H9 (cell line): ENCODE measurements at regions not wholly inside any gene's neighbourhood (a gene's known extent, or its start where the extent isn't known, plus 50 kb on each side); places are given as distances from the start of the nearest gene placed in this dataset.

Source experiments
- DNase-seq: peaks from one replicate; pipeline ENCODE4 v3.0.0-alpha.2; 2017
- H2AFZ ChIP-seq: one replicate; pipeline ENCODE4 v1.6.1; 2013; ENCODE audit warnings: mild to moderate bottlenecking, low read length, control low read depth, moderate library complexity
- H2AK5ac ChIP-seq: 2 replicates; pipeline ENCODE4 v1.6.1; 2013; ENCODE audit warnings: low read length, control low read depth, mixed read lengths; ENCODE audit not compliant: insufficient read length
- H2BK120ac ChIP-seq: one replicate; pipeline ENCODE4 v1.6.1; 2013; ENCODE audit warnings: low read depth, mild to moderate bottlenecking, low read length, control low read depth, inconsistent platforms; ENCODE audit not compliant: poor library complexity, severe bottlenecking
- H2BK12ac ChIP-seq: 2 replicates; pipeline ENCODE4 v1.6.1; 2013; ENCODE audit warnings: low read length, control low read depth, mixed read lengths, low read depth; ENCODE audit not compliant: insufficient read length
- H2BK15ac ChIP-seq: 2 replicates; pipeline ENCODE4 v1.6.1; 2013; ENCODE audit warnings: low read depth, low read length, control low read depth
- H2BK20ac ChIP-seq: one replicate; pipeline ENCODE4 v1.6.1; 2013; ENCODE audit warnings: low read depth, mild to moderate bottlenecking, low read length, control low read depth, inconsistent platforms; ENCODE audit not compliant: poor library complexity, severe bottlenecking
- H2BK5ac ChIP-seq: 2 replicates; pipeline ENCODE4 v1.6.1; 2013; ENCODE audit warnings: low read length, control low read depth, mixed read lengths; ENCODE audit not compliant: insufficient read length
- H3K14ac ChIP-seq: 2 replicates; pipeline ENCODE4 v1.6.1; 2013; ENCODE audit warnings: low read length, control low read depth; ENCODE audit not compliant: insufficient read depth
- H3K18ac ChIP-seq: 2 replicates; pipeline ENCODE4 v1.6.1; 2013; ENCODE audit warnings: low read depth, mild to moderate bottlenecking, mixed read lengths, low read length, control low read depth; ENCODE audit not compliant: insufficient read length
- H3K23ac ChIP-seq: 2 replicates; pipeline ENCODE4 v1.6.1; 2013; ENCODE audit warnings: low read length, control low read depth, mixed read lengths, low read depth; ENCODE audit not compliant: insufficient read length
- H3K23me2 ChIP-seq: 2 replicates; pipeline ENCODE4 v1.6.1; 2013; ENCODE audit warnings: low read depth, mild to moderate bottlenecking, mixed read lengths, low read length, control low read depth; ENCODE audit not compliant: insufficient read length, poor library complexity, severe bottlenecking
- H3K27ac ChIP-seq: 2 replicates; pipeline ENCODE4 v1.5.1; 2013; ENCODE audit warnings: low read length, control low read depth, mixed read lengths, low read depth; ENCODE audit not compliant: insufficient read length
- H3K27me3 ChIP-seq: 2 replicates; pipeline ENCODE4 v1.6.1; 2013; ENCODE audit warnings: low read length, control low read depth, inconsistent platforms; ENCODE audit not compliant: insufficient read depth
- H3K4ac ChIP-seq: 2 replicates; pipeline ENCODE4 v1.6.1; 2013; ENCODE audit warnings: low read depth, mild to moderate bottlenecking, control low read depth, inconsistent platforms, low read length, moderate library complexity
- H3K4me1 ChIP-seq: 2 replicates; pipeline ENCODE4 v1.6.1; 2013; ENCODE audit warnings: low read length, control low read depth, inconsistent platforms; ENCODE audit not compliant: insufficient read depth
- H3K4me2 ChIP-seq: 2 replicates; pipeline ENCODE4 v1.6.1; 2013; ENCODE audit warnings: low read length, control low read depth, mixed read lengths; ENCODE audit not compliant: insufficient read length, insufficient read depth
- H3K56ac ChIP-seq: 2 replicates; pipeline ENCODE4 v1.6.1; 2013; ENCODE audit warnings: low read depth, mild to moderate bottlenecking, mixed read lengths, low read length, control low read depth; ENCODE audit not compliant: insufficient read length
- H3K79me1 ChIP-seq: 2 replicates; pipeline ENCODE4 v1.6.1; 2013; ENCODE audit warnings: low read depth, mild to moderate bottlenecking, moderate library complexity, low read length, control low read depth, inconsistent platforms; ENCODE audit not compliant: insufficient read depth, poor library complexity, severe bottlenecking
- H3K79me2 ChIP-seq: 2 replicates; pipeline ENCODE4 v1.6.1; 2013; ENCODE audit warnings: low read length, control low read depth, inconsistent platforms; ENCODE audit not compliant: insufficient read depth
- H3K9ac ChIP-seq: 2 replicates; pipeline ENCODE4 v1.6.1; 2013; ENCODE audit warnings: low read length, control low read depth, mixed read lengths; ENCODE audit not compliant: insufficient read length; ENCODE audit errors: extremely low read depth
- H3K9me3 ChIP-seq: one replicate; pipeline ENCODE4 v1.6.1; 2013; ENCODE audit warnings: low read depth, low read length, inconsistent platforms; ENCODE audit not compliant: control insufficient read depth
- H3T11ph ChIP-seq: one replicate; pipeline ENCODE4 v1.6.1; 2013; ENCODE audit warnings: mild to moderate bottlenecking, low read length, control low read depth, inconsistent platforms
- H4K20me1 ChIP-seq: one replicate; pipeline ENCODE4 v1.6.1; 2013; ENCODE audit not compliant: control insufficient read depth, insufficient read length, insufficient read depth
- H4K5ac ChIP-seq: 2 replicates; pipeline ENCODE4 v1.6.1; 2013; ENCODE audit warnings: low read depth, mild to moderate bottlenecking, mixed read lengths, low read length, control low read depth; ENCODE audit not compliant: insufficient read length
- H4K8ac ChIP-seq: replicated peaks from 2 replicates; pipeline ENCODE4 v1.6.1; 2013; ENCODE audit warnings: low read length, control low read depth, mixed read lengths, low read depth; ENCODE audit not compliant: insufficient read length
- H4K91ac ChIP-seq: 2 replicates; pipeline ENCODE4 v1.6.1; 2013; ENCODE audit warnings: low read depth, mild to moderate bottlenecking, moderate library complexity, mixed read lengths, low read length, control low read depth; ENCODE audit not compliant: insufficient read length
- H3K27ac Mint-ChIP-seq, 3 experiments: 2 replicates in 2 of 3; 3 replicates in 1 of 3; pipeline ENCODE4 v1.8.0; 2020 to 2021; ENCODE audit warnings: mixed read lengths in 3 of 3, mild to moderate bottlenecking in 1 of 3, moderate library complexity in 1 of 3
- H3K27me3 Mint-ChIP-seq: 2 replicates; pipeline ENCODE4 v1.8.0; 2021; ENCODE audit warnings: low read depth, mild to moderate bottlenecking, moderate library complexity, mixed read lengths
- H3K36me3 Mint-ChIP-seq, 3 experiments: 2 replicates in 2 of 3; 3 replicates in 1 of 3; pipeline ENCODE4 v1.8.0; 2020 to 2021; ENCODE audit warnings: low read depth in 3 of 3, mixed read lengths in 3 of 3; ENCODE audit not compliant: insufficient read depth in 1 of 3
- H3K4me1 Mint-ChIP-seq, 2 experiments: 2 replicates each; pipeline ENCODE4 v1.8.0; 2020; ENCODE audit warnings: mixed read lengths in 2 of 2
- H3K4me3 Mint-ChIP-seq, 2 experiments: 2 replicates in 1 of 2; 3 replicates in 1 of 2; pipeline ENCODE4 v1.8.0; 2020 to 2021; ENCODE audit warnings: mild to moderate bottlenecking in 2 of 2, mixed read lengths in 2 of 2, moderate library complexity in 1 of 2
- H3K9me3 Mint-ChIP-seq, 2 experiments: 2 replicates in 1 of 2; 3 replicates in 1 of 2; pipeline ENCODE4 v1.8.0; 2020; ENCODE audit warnings: mild to moderate bottlenecking in 2 of 2, mixed read lengths in 2 of 2, moderate library complexity in 1 of 2
- WGBS: extraction: QIAGEN DNeasy Blood & Tissue Kit; methylation state at CpG from one replicate; pipeline ENCODE4 v1.1.7; 2013; ENCODE audit warnings: missing lambda C conversion rate, low lambda C conversion rate, mixed read lengths; ENCODE audit not compliant: insufficient read length; ENCODE audit errors: extremely low coverage; 5-methylcytosine and 5-hydroxymethylcytosine counted together
- TF ChIP-seq, protein P1 (sequence below): fragments of 200-600 bp; sonication (generic); conservative IDR thresholded peaks from 3 replicates; pipeline ENCODE4 v1.8.0; 2021; ENCODE audit warnings: antibody characterized with exemption, mild to moderate bottlenecking

DNA sequence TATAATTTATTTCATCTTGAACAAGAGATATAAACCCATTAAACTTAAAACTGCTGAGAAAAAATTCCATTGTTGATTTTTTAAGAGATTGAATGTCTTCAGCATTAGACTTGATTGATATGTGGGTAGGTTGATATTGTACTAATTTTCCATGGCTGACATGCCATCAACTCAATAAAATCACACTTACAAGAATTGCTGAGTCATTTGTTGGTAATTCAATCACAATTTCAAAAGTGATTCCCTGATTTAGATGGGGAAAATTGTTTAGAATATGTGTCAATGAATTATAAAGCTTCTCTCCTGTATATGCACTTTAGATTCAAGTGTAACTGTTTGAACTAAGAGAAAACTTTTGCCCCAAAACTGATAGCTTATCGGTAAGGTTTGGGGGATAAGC lies 223.5 kb upstream of the NCAM2 start:
- no peak overlapping the region for H4K5ac ChIP-seq
- no peak overlapping the region for H3T11ph ChIP-seq
- no peak overlapping the region for H3K4me2 ChIP-seq
- no peak overlapping the region for H2BK5ac ChIP-seq
- H3K9ac ChIP-seq = no peak overlapping the region
- no peak overlapping the region for H3K27ac ChIP-seq
- TF ChIP-seq, protein P1, sequence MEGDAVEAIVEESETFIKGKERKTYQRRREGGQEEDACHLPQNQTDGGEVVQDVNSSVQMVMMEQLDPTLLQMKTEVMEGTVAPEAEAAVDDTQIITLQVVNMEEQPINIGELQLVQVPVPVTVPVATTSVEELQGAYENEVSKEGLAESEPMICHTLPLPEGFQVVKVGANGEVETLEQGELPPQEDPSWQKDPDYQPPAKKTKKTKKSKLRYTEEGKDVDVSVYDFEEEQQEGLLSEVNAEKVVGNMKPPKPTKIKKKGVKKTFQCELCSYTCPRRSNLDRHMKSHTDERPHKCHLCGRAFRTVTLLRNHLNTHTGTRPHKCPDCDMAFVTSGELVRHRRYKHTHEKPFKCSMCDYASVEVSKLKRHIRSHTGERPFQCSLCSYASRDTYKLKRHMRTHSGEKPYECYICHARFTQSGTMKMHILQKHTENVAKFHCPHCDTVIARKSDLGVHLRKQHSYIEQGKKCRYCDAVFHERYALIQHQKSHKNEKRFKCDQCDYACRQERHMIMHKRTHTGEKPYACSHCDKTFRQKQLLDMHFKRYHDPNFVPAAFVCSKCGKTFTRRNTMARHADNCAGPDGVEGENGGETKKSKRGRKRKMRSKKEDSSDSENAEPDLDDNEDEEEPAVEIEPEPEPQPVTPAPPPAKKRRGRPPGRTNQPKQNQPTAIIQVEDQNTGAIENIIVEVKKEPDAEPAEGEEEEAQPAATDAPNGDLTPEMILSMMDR = no peak
- H3K23me2 ChIP-seq = no peaks in the 10 kb centered on the region
- H2BK15ac ChIP-seq = no peak overlapping the region
- no peak overlapping the region for H2BK120ac ChIP-seq
- H3K4me1 ChIP-seq = no peaks in the 10 kb centered on the region
- no peak overlapping the region for H2AK5ac ChIP-seq
- Mint-ChIP-seq H3K27me3 (no peaks in the 10 kb centered on the region), H3K27ac (no peak overlapping the region), H3K4me1 (no peaks in the 10 kb centered on the region), H3K36me3 (peaks cover 22 to 41% (median 24%) of the 10 kb centered on the region in 3 experiments), H3K9me3 (peaks cover 28 to 45% of the 10 kb centered on the region in 2 experiments), H3K4me3 (no peak overlapping the region)
- H2BK12ac ChIP-seq = no peak overlapping the region
- no peak overlapping the region for H3K18ac ChIP-seq
- DNase-seq = no peak
- H4K20me1 ChIP-seq = no peaks in the 10 kb centered on the region
- no peak overlapping the region for H3K23ac ChIP-seq
- H3K56ac ChIP-seq = no peak overlapping the region
- H3K4ac ChIP-seq = no peak overlapping the region
- H4K8ac ChIP-seq = no peak overlapping the region
- no peak overlapping the region for H2AFZ ChIP-seq
- H3K79me2 ChIP-seq = 0 out of 2 replicates have a peak, but pooled peaks cover 1% of the 10 kb centered on the region
- no peak overlapping the region for H4K91ac ChIP-seq
- H3K9me3 ChIP-seq = no peaks in the 10 kb centered on the region
- H3K27me3 ChIP-seq = no peaks in the 10 kb centered on the region
- no peak overlapping the region for H2BK20ac ChIP-seq
- no peak overlapping the region for H3K14ac ChIP-seq
- H3K79me1 ChIP-seq = no peaks in the 10 kb centered on the region
- WGBS = no CpG with 5 or more reads among the region's 1 CpG
